ENCODE measurements at regions not wholly inside any gene's neighbourhood (a gene's known extent, or its start where the extent isn't known, plus 50 kb on each side); places are given as distances from the start of the nearest gene placed in this dataset.
A peak's percentile ranks its signal among the peaks of the same experiment; 100 is the strongest.

- no peak for DNase-seq (ENCODE audit: low read depth)
These were observed 160.5 kb downstream of the HS3ST1 start for GRCh38 chr4:11268149-11268548.

- DNase-seq (ENCODE audit: low read depth), result no peak
These were observed 163.9 kb downstream of the HS3ST1 start for GRCh38 chr4:11264841-11265240.

GRCh38 chr4:11264346-11264745 lies 164.3 kb downstream of the HS3ST1 start:
- no peak for DNase-seq (ENCODE audit: low read depth)

- no peak for DNase-seq (ENCODE audit: low read depth)
These were observed 165.5 kb downstream of the HS3ST1 start for GRCh38 chr4:11263208-11263607.

GRCh38 chr4:11261066-11261850 lies 167.4 kb downstream of the HS3ST1 start:
- no peak for DNase-seq (ENCODE audit: low read depth)

GRCh38 chr4:11259837-11260236 lies 168.9 kb downstream of the HS3ST1 start:
- no peak for DNase-seq (ENCODE audit: low read depth)

GRCh38 chr4:11252149-11252548 lies 176.5 kb downstream of the HS3ST1 start:
- DNase-seq (ENCODE audit: low read depth), result no peak

- no peak for DNase-seq (ENCODE audit: low read depth)
These were observed 178.2 kb downstream of the HS3ST1 start for GRCh38 chr4:11250510-11250909.

- no peak for DNase-seq (ENCODE audit: low read depth)
These were observed 196.7 kb downstream of the HS3ST1 start for GRCh38 chr4:11232015-11232414.

GRCh38 chr4:11230866-11231265 lies 197.8 kb downstream of the HS3ST1 start:
- DNase-seq (ENCODE audit: low read depth), result no peak

GRCh38 chr4:11228530-11228929 lies 200.2 kb downstream of the HS3ST1 start:
- peak; percentile 1 for DNase-seq (ENCODE audit: low read depth)

- no peak for DNase-seq (ENCODE audit: low read depth)
These were observed 205.4 kb downstream of the HS3ST1 start for GRCh38 chr4:11223311-11223710.

- no peak for DNase-seq (ENCODE audit: low read depth)
These were observed 210.0 kb downstream of the HS3ST1 start for GRCh38 chr4:11218692-11219091.

- no peak for DNase-seq (ENCODE audit: low read depth)
These were observed 212.2 kb downstream of the HS3ST1 start for GRCh38 chr4:11216520-11216919.

- no peak for DNase-seq (ENCODE audit: low read depth)
These were observed 214.4 kb downstream of the HS3ST1 start for GRCh38 chr4:11214281-11214680.

- no peak for DNase-seq (ENCODE audit: low read depth)
These were observed 218.9 kb downstream of the HS3ST1 start for GRCh38 chr4:11209826-11210225.

- no peak for DNase-seq (ENCODE audit: low read depth)
These were observed 227.4 kb downstream of the HS3ST1 start for GRCh38 chr4:11201256-11201655.

GRCh38 chr4:11198516-11199305 lies 230.0 kb downstream of the HS3ST1 start:
- no peak for DNase-seq (ENCODE audit: low read depth)

- no peak for DNase-seq (ENCODE audit: low read depth)
These were observed 230.9 kb downstream of the HS3ST1 start for GRCh38 chr4:11197631-11198341.

- DNase-seq (ENCODE audit: low read depth), result no peak
These were observed 231.7 kb downstream of the HS3ST1 start for GRCh38 chr4:11196927-11197522.

- no peak for DNase-seq (ENCODE audit: low read depth)
These were observed 234.3 kb downstream of the HS3ST1 start for GRCh38 chr4:11194431-11194830.

- no peak for DNase-seq (ENCODE audit: low read depth)
These were observed 238.9 kb downstream of the HS3ST1 start for GRCh38 chr4:11189756-11190155.

Measured in amniotic epithelial cell (primary cell).